Endodermal cell (in vitro differentiated cells): ENCODE measurements at regions not wholly inside any gene's neighbourhood (a gene's known extent, or its start where the extent isn't known, plus 50 kb on each side); places are given as distances from the start of the nearest gene placed in this dataset.

ENCODE experiments used
- DNase-seq: peaks from one replicate; pipeline ENCODE4 v3.0.0-alpha.2; 2017
- H3K27ac ChIP-seq: 2 replicates; pipeline ENCODE4 v1.5.1; 2013; ENCODE audit warnings: mild to moderate bottlenecking, low read depth, low read length, moderate library complexity
- H3K27me3 ChIP-seq: 2 replicates; pipeline ENCODE4 v1.6.1; 2013; ENCODE audit warnings: mild to moderate bottlenecking, low read length, moderate library complexity; ENCODE audit not compliant: insufficient read depth, control insufficient read depth, poor library complexity, severe bottlenecking
- H3K36me3 ChIP-seq: 2 replicates; pipeline ENCODE4 v1.7.0; 2013; ENCODE audit warnings: mild to moderate bottlenecking, low read length, moderate library complexity; ENCODE audit not compliant: control insufficient read depth, insufficient read depth
- H3K4me1 ChIP-seq: one replicate; pipeline ENCODE4 v1.7.0; 2013; ENCODE audit warnings: low read length; ENCODE audit not compliant: control insufficient read depth, insufficient read depth
- H3K4me3 ChIP-seq: 2 replicates; pipeline ENCODE4 v1.5.1; 2013; ENCODE audit warnings: mild to moderate bottlenecking, low read length, moderate library complexity
- H3K9ac ChIP-seq: 2 replicates; pipeline ENCODE4 v1.6.1; 2013; ENCODE audit warnings: mild to moderate bottlenecking, low read length, moderate library complexity; ENCODE audit not compliant: poor library complexity, severe bottlenecking; ENCODE audit errors: extremely low read depth
- H3K9me3 ChIP-seq: 2 replicates; pipeline ENCODE4 v1.6.1; 2013; ENCODE audit warnings: mild to moderate bottlenecking, low read length, moderate library complexity; ENCODE audit not compliant: control insufficient read depth
- H3K27ac Mint-ChIP-seq: 2 replicates; pipeline ENCODE4 v1.8.0; 2020; ENCODE audit warnings: mixed read lengths
- H3K27me3 Mint-ChIP-seq: 2 replicates; pipeline ENCODE4 v1.8.0; 2021; ENCODE audit warnings: mild to moderate bottlenecking, mixed read lengths; ENCODE audit not compliant: insufficient read depth
- H3K36me3 Mint-ChIP-seq: 2 replicates; pipeline ENCODE4 v1.8.0; 2020; ENCODE audit warnings: low read depth, mixed read lengths
- H3K4me1 Mint-ChIP-seq: 2 replicates; pipeline ENCODE4 v1.8.0; 2020; ENCODE audit warnings: mixed read lengths
- H3K4me3 Mint-ChIP-seq: 2 replicates; pipeline ENCODE4 v1.8.0; 2020; ENCODE audit warnings: mild to moderate bottlenecking, moderate library complexity, mixed read lengths
- H3K9me3 Mint-ChIP-seq: 2 replicates; pipeline ENCODE4 v1.8.0; 2020; ENCODE audit warnings: mild to moderate bottlenecking, mixed read lengths
- CTCF ChIP-seq: fragments of 200-600 bp; sonication (generic); conservative IDR thresholded peaks from 2 replicates; pipeline ENCODE4 v1.5.0; 2021; ENCODE audit warnings: antibody characterized with exemption, mild to moderate bottlenecking
- WGBS, 2 experiments: methylation state at CpG; one replicate each; pipeline versions ENCODE4 v1.1.5 to v1.1.7; 2013; ENCODE audit warnings: missing lambda C conversion rate in 2 of 2, mixed read lengths in 1 of 2; ENCODE audit not compliant: insufficient coverage in 1 of 2, insufficient read length in 1 of 2; 5-methylcytosine and 5-hydroxymethylcytosine counted together

GRCh38 chr17:77763575-77763974 lies 194.9 kb upstream of the TNRC6C start:
- no peak overlapping the region for H3K4me3 Mint-ChIP-seq
- no peak for DNase-seq
- peaks cover 18% of the 10 kb centered on the region for H3K27me3 Mint-ChIP-seq
- Histone ChIP-seq H3K9ac (no peak overlapping the region), H3K27ac (no peak overlapping the region), H3K4me3 (no peak overlapping the region), H3K4me1 (no peaks in the 10 kb centered on the region), H3K36me3 (no peaks in the 10 kb centered on the region), H3K9me3 (no peaks in the 10 kb centered on the region), H3K27me3 (no peaks in the 10 kb centered on the region)
- no peaks in the 10 kb centered on the region for H3K36me3 Mint-ChIP-seq
- H3K27ac Mint-ChIP-seq, result no peak overlapping the region
- WGBS, 2 experiments, result 20 to 79% methylated on average over 1 to 5 of the region's 5 CpGs
- TF ChIP-seq CTCF, result no peak
- no peaks in the 10 kb centered on the region for H3K9me3 Mint-ChIP-seq
- peaks cover 6% of the 10 kb centered on the region for H3K4me1 Mint-ChIP-seq

GRCh38 chr17:77765292-77765691 lies 193.2 kb upstream of the TNRC6C start:
- peaks cover 6% of the 10 kb centered on the region for H3K4me1 Mint-ChIP-seq
- no peak for TF ChIP-seq CTCF
- 92 to 100% methylated on average over 1 of the region's 1 CpG for WGBS, 2 experiments
- Histone ChIP-seq H3K4me3 (no peak overlapping the region), H3K27ac (no peak overlapping the region), H3K4me1 (no peaks in the 10 kb centered on the region), H3K9me3 (no peaks in the 10 kb centered on the region), H3K27me3 (no peaks in the 10 kb centered on the region), H3K36me3 (no peaks in the 10 kb centered on the region), H3K9ac (no peak overlapping the region)
- no peak for DNase-seq
- H3K4me3 Mint-ChIP-seq, result no peak overlapping the region
- no peak overlapping the region for H3K27ac Mint-ChIP-seq
- H3K27me3 Mint-ChIP-seq, result peaks cover 29% of the 10 kb centered on the region
- no peaks in the 10 kb centered on the region for H3K9me3 Mint-ChIP-seq
- no peaks in the 10 kb centered on the region for H3K36me3 Mint-ChIP-seq

GRCh38 chr17:77767148-77767547 lies 191.4 kb upstream of the TNRC6C start:
- Mint-ChIP-seq H3K27ac (no peak overlapping the region), H3K27me3 (peaks cover 39% of the 10 kb centered on the region), H3K36me3 (no peaks in the 10 kb centered on the region), H3K4me1 (peaks cover 13% of the 10 kb centered on the region), H3K4me3 (no peak overlapping the region), H3K9me3 (no peaks in the 10 kb centered on the region)
- no peaks in the 10 kb centered on the region for H3K36me3 ChIP-seq
- no peaks in the 10 kb centered on the region for H3K27me3 ChIP-seq
- no peak for TF ChIP-seq CTCF
- H3K27ac ChIP-seq, result no peak overlapping the region
- no peak for DNase-seq
- no peaks in the 10 kb centered on the region for H3K4me1 ChIP-seq
- no peak overlapping the region for H3K4me3 ChIP-seq
- H3K9ac ChIP-seq, result no peak overlapping the region
- H3K9me3 ChIP-seq, result no peaks in the 10 kb centered on the region
